HG02973 (cell line): ENCODE measurements at regions not wholly inside any gene's neighbourhood (a gene's known extent, or its start where the extent isn't known, plus 50 kb on each side); places are given as distances from the start of the nearest gene placed in this dataset.

ENCODE experiments used
- ATAC-seq: cut with Tn5 transposase; IDR thresholded peaks from one replicate; pipeline ENCODE4 v1.9.1; 2021; ENCODE audit warnings: moderate library complexity; ENCODE audit not compliant: unreplicated experiment

GRCh38 chr11:95450547-95451123, 219.6 kb upstream of the SESN3 start:
- no peak for ATAC-seq

DNA sequence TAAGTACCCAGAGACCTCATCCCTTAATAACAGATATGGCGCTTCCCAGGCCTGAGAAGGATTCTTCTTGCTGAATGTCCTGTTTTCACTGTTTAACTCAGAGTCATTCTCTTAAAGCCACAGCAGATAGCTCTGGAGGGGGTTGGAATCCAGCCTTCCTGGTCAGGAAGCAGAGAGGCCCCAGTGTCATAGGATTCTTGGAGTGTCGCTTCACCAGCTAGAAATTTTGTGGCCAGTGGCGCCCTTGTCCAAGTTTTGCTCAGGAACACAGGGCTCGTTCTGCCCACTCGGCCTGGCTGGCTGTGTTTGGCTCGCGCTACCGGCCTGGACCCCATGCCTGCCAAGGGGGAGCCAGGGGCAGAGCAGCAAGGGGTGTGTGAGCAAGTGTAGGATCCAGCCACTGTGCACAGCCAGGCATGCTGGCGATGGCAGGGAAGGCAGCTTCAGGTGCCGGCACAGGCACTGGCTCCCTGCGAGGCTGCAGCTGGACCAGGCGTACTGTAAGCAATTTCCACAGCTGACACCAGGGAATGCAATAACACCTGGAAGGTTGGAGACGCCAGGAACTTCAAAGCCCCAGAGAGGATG, 214.8 kb upstream of the SESN3 start:
- ATAC-seq, result no peak

GRCh38 chr11:95444309-95445241, 213.6 kb upstream of the SESN3 start:
- no peak for ATAC-seq

DNA sequence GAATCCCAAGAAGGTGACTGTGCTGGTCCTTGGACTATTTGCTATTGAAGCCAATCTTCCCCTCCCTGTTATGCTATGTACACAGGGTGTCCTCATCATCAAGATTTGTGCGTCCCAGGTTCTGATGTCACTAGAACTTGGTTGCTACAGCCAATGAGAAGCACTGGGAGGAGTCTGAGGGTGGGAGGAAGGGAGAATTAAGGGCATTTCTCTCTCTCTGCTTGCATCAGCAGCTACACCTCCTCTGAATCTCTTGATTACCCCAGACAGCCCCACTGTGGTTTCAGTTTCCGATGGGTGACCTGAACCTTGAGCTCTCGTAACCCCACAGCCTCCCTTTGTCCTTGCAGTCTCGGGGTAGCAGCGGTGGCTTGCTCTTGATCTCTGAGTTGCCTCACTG, 212.4 kb upstream of the SESN3 start:
- ATAC-seq, result no peak

DNA sequence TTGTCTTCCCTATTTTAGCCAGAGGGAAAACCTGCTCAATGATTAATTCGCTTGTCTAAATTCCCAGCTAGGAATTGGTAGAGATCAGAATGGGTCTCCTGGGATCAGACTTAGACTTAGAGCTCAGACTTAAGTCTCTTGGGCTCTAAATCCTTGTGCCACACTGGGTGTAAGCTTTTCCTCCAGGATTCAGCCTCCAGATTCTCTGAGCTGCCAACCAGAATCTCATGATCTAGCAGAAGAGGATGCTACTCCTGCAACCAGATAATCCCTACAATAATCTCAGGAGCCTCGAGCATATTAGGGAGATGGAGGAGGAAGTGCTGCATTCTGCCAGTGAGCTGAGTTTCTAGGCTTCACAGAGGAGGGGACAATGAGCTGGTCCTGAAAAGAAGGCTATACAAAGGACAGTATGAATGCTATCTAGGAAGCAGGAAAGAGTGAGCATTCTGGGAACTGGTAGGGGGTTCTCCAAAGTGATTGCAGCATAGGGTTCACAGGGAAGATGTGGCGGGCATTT, 211.6 kb upstream of the SESN3 start:
- no peak for ATAC-seq

- no peak for ATAC-seq
Measured at GRCh38 chr11:95435628-95436353, 204.8 kb upstream of the SESN3 start.

DNA sequence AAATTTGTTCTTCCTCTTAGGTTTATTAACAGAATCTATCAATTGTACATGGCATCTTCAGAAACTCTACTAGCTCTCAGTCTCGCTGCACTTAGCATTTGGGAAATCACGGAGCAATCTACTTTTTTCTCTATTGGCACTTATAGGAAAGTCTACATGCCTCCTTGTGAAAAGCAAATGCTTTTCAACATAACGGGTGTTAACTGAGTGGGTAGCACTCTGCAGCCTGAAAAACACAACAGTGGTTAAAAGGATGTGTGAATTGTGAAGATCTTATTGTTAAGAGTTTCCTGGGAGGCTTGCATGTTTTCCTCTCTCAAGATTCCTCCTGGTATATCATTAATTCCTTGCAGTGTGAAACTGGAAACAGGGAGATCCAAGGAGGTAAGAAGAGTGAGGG, 204.2 kb upstream of the SESN3 start:
- ATAC-seq, result no peak

GRCh38 chr11:95434489-95435057, 203.6 kb upstream of the SESN3 start:
- ATAC-seq, result no peak

GRCh38 chr11:95434009-95434408, 203.0 kb upstream of the SESN3 start:
- ATAC-seq, result no peak

GRCh38 chr11:95432714-95433503, 201.9 kb upstream of the SESN3 start:
- ATAC-seq, result no peak

DNA sequence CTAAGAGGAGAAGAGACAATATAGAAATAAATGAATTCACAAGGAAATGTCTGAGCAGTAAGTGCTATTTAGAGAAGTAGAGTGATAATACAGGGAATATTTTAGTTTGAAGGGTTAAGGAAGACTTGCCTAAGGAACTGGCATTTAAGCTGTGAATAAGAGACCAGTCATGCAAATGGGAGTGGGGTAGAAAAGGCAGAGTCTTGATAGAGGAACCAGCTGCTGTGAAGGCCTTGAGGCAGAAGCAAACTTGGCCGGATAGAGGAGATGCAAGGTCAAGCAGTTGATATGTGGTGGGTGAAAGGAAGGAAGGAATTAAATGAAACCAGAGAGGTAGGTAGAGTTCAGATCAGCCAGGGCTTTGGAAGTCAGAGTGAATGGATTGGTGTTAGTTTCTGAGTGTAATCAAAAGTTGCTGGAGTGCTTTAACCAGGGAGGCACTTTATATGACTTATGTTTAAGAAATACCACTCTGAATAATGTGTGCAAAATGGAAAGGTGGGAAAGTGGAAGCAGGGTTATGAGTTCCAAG, 198.4 kb upstream of the SESN3 start:
- no peak for ATAC-seq

DNA sequence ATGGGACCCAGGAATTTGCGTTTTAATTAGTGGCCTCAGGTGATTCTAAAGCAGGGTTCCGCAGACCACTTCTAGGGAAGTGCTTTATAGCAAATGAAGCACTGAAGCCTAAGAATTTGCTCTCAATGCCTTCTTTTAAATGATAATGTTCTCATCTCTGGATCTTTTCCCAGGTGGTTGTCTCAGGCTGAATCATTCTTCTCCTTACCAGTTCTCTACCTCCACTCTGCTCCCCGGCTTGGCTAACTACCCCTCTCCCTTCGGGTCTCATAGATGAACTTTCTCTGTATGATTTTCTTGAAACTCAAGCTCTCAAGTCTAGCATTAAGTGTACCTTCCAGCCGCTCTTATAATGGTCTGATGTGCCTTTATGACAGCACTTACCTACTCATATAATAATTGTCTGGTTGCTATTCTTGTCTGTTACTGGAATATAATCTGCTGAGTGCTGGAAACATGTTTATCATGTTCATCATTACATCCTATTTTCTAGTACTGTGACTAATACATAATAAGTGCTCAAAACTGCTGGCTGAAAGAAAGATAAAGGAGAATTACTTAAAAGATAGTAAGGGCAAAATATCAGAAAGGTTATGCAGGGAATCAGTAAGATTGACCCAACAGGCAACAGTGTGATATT, 195.9 kb upstream of the SESN3 start:
- no peak for ATAC-seq

- ATAC-seq, result no peak
Measured at GRCh38 chr11:95419915-95420314, 188.9 kb upstream of the SESN3 start.

DNA sequence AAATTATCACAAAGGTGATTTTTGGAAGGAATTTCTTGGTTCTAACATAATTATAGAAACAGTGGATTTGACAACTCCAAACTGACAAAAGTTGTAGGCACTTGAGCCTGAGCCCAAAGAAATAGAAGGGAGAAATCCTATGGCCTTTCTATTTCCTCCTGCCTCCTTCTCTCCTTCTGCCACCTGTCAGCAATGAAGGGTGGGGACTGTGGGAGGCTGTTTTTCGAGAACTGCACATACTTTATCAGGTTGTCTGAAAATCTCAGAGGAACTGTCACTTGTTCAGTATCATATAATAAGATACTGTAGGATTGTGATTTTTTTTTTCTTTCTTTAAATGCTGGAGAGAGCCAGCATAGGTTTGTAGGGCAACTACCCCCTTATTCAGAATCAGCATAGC, 187.9 kb upstream of the SESN3 start:
- ATAC-seq, result no peak

GRCh38 chr11:95417832-95418231, 186.8 kb upstream of the SESN3 start:
- no peak for ATAC-seq

DNA sequence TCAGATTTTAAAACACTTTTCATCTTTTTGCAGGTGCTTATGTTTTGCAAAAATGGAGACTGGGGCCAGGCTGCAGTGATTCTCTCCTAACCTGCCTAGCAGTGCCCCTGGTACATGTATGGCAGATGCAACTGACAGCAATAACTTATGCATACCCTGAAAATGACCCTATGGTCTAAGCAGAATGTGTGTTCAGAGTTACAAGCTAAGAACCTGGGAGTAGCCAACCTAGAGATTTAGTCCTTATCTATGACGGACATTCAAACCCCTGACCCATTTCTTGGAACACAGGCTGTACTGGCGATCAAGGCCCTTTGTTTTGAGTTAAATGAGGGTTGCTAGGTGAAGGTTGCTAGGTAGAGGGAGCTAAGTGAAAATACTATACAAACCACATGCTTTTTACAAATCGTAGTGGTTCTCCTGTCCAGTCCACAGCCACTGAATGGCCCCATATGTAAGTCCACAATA, 184.9 kb upstream of the SESN3 start:
- no peak for ATAC-seq

GRCh38 chr11:95414217-95414616, 183.2 kb upstream of the SESN3 start:
- no peak for ATAC-seq

GRCh38 chr11:95413761-95414160, 182.8 kb upstream of the SESN3 start:
- ATAC-seq, result no peak

DNA sequence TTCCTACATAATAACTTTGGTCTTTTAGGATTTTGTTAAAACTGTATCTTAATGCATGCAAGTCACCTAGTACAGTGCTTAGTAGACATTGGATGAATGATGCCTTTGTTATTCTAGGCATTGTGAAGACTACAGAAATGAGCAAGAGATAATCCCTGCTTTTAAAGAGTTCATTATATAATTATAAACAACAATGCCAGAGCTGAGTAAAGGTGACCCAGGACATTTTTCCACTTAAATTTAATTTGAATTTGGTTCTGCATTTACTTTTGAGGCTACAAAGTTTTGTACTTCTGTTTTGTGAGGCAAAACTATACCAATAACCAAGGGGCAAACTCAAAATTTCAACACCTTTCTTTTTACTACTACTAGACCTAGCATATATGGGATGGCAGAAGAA, 182.0 kb upstream of the SESN3 start:
- no peak for ATAC-seq
